ENCODE measurements at regions not wholly inside any gene's neighbourhood (a gene's known extent, or its start where the extent isn't known, plus 50 kb on each side); places are given as distances from the start of the nearest gene placed in this dataset.

- TF ChIP-seq CTCF (IDR thresholded peaks at IDR 0.05) (no peak), POLR2A (IDR thresholded peaks at IDR 0.05) (no peak)
These were observed 1103.5 kb upstream of the RBFOX1 start for GRCh38 chr16:6229186-6229585.
